ENCODE measurements at regions not wholly inside any gene's neighbourhood (a gene's known extent, or its start where the extent isn't known, plus 50 kb on each side); places are given as distances from the start of the nearest gene placed in this dataset.

GRCh38 chr12:67442896-67443295, 173.7 kb downstream of the CAND1 start:
- TF ChIP-seq, protein P1, sequence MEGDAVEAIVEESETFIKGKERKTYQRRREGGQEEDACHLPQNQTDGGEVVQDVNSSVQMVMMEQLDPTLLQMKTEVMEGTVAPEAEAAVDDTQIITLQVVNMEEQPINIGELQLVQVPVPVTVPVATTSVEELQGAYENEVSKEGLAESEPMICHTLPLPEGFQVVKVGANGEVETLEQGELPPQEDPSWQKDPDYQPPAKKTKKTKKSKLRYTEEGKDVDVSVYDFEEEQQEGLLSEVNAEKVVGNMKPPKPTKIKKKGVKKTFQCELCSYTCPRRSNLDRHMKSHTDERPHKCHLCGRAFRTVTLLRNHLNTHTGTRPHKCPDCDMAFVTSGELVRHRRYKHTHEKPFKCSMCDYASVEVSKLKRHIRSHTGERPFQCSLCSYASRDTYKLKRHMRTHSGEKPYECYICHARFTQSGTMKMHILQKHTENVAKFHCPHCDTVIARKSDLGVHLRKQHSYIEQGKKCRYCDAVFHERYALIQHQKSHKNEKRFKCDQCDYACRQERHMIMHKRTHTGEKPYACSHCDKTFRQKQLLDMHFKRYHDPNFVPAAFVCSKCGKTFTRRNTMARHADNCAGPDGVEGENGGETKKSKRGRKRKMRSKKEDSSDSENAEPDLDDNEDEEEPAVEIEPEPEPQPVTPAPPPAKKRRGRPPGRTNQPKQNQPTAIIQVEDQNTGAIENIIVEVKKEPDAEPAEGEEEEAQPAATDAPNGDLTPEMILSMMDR (IDR thresholded peaks at IDR 0.05 in 8 of 11, conservative IDR thresholded peaks at IDR 0.05 in 3 of 11) = no peak
- TF ChIP-seq POLR2A (IDR thresholded peaks at IDR 0.05) (no peak), POLR2AphosphoS5 (IDR thresholded peaks at IDR 0.05) (no peak)

Data from spleen (tissue), 7 donors.